Left lobe of liver (tissue), 2 donors: ENCODE measurements at regions not wholly inside any gene's neighbourhood (a gene's known extent, or its start where the extent isn't known, plus 50 kb on each side); places are given as distances from the start of the nearest gene placed in this dataset.
"Not testable (repeated sequence)": the region's sequence is repeated elsewhere in the genome, so short reads cannot be mapped to it uniquely, and the experiment has no call there.

Experiments
- ATAC-seq: fragments of 200-7000 bp; cut with Tn5 transposase; one replicate; pipeline ENCODE4 v1.9.1; 2020; ENCODE audit warnings: mild to moderate bottlenecking, moderate library complexity
- DNase-seq: peaks from one replicate; pipeline ENCODE4 v3.0.0-alpha.2; 2020; ENCODE audit warnings: low spot score
- donor health status: DM: no; HTN: no; CAD: no; lungs with moderate emphysema.
- donor health status: DM: no; HTN: yes; CAD: no.

GRCh38 chr5:66411701-66412100 is 184.5 kb upstream of the MAST4 start:
- peak; percentile 50 for ATAC-seq

DNA sequence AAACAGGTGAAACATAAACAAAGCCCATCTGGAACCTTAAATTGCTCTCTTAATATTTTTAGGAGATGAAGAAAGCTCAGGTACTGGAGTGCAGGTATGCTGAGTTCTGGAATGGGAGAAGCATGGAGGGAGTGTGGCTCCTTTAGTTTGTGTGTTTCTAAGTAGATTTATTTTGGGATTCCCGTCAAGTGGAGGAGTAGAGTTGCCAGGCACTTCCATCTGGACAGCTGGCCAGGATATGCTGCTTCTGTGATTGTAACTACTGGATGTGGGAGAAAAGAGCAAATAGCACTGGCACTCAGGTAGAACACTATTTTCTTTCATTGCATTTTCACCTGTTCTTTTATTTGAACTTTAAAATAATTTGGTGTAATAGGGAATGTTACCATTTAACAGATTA is 182.3 kb upstream of the MAST4 start:
- ATAC-seq, result no peak
- no peak for DNase-seq

More at GRCh38 chr5:66411701-66412100, 184.5 kb upstream of the MAST4 start:
- no peak for DNase-seq

- ATAC-seq, result no peak
- no peak for DNase-seq
Observed at GRCh38 chr5:66415208-66415607, 181.0 kb upstream of the MAST4 start.

DNA sequence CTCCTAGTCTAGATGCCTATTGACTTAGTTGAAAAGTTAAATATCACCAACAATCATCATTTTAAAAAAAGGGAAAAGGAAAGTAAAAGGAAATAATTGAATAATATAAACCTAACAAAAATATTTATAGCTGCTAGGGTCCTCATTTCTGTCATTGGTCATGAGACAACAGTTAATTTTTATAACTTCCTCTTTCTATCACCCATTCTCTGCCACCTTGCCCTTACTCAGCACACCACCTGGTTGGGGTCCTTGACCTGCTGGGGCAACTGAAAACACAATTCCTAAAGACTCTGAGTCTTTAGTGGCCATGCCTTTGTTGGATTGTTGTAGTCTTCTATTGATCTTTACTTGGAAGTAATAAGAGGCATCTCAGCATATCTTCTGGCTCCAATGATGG is 179.5 kb upstream of the MAST4 start:
- DNase-seq (no peak), ATAC-seq (no peak)

DNA sequence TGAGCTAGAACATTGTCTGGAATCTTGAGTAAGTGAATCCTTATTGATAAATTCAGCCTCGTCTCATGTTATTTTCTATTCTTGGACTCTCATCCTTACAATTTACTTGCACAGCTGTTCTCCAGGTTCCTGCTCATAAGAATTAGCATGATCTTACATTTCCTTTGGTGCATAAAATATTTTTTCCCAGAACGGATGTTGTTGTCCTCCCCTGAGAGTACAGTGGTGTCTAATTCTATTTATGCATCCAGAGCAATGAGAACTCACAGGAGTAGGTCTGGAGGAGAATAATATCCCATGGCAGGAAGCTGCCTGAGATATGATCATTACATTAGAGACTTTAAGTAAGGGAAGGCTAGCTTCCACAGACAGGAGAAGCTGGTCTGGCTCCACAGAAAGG is 178.4 kb upstream of the MAST4 start:
- DNase-seq, result no peak
- no peak for ATAC-seq

DNA sequence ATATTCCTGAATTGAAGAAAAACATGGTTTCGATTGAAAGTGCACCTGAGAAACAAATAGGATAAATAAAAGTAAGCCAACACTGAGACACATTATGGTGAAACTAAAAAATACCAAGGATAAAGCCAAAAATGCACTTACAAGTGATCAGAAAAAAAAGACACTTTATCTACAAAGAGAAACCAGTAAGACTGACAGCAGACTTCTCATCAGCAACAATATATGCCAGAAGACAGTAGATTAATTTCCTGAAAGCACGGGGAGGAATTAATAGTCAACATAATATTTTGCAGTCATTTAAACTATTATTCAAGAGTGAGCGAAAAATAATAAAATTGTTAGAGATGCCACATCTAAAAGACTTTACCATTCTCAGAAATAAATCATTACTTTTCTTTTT is 172.7 kb upstream of the MAST4 start:
- ATAC-seq (no peak), DNase-seq (no peak)

DNA sequence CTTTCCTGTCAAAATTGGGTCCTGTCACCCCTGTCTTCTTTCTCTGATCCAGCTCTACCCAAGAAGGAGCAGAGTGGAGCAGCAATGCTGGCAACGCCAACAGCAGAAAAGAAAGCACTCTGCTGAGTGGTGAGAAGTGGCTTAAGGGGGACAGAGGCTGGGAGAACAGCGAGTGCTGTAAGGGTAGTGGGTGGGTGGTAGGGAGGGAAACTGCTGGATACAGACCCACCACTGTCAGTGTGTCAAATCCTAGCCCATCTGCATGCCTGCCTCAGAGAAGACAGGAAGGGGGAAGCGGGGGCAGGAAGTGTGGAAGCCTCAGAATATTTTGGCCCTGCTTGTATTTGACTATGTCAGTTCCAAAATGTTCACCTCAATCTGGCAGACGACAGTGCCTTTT is 170.4 kb upstream of the MAST4 start:
- ATAC-seq (no peak), DNase-seq (no peak)

DNA sequence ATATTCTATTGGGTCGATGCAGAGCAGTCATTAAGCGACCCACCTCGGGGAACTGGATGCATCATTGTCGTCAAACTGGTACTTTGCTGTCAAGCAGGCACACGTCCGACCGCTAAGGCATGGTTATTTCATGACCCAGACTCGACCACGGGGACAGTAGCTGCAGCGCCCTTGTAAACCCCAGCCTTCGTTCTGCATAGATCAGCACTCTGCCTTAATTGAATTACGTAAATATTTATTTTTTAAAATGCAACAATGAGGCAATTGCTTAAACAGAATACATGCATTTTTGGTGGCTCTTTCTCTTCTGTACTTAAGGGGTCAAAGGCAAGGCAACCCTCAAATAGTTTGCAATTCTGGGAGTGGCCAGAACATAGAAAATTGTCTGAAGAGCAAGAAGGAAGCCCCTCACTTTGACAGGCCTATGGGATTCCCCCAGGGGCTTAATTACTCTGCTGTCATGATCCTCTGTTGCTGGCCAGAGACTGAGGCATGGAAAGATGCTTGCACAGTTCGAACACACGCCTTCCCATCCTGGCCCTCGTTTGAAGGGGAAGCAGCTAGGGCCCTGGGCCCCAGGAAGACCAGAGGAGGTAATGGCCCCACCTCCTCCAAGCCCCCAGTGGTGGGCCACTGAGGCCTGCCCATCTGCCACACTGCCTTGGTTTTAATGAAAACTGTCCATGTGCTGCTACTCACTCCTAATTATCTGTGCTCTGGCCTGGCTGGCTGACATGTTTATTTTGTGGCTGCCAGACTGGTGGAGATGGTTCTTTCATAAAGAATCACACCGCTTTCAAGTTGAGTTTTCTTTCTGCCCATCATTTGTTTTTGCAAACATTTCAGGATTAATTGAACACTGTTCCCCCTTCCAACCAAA is 169.7 kb upstream of the MAST4 start:
- DNase-seq, result no peak
- ATAC-seq, result no peak

GRCh38 chr5:66427139-66427442 is 169.1 kb upstream of the MAST4 start:
- ATAC-seq, result no peak
- no peak for DNase-seq

GRCh38 chr5:66436721-66437120 is 159.5 kb upstream of the MAST4 start:
- DNase-seq (no peak), ATAC-seq (peak; percentile 33)

- no peak for DNase-seq
- no peak for ATAC-seq
Observed at GRCh38 chr5:66438087-66438486, 158.1 kb upstream of the MAST4 start.

GRCh38 chr5:66438696-66439095 is 157.5 kb upstream of the MAST4 start:
- no peak for DNase-seq
- ATAC-seq, result no peak

DNA sequence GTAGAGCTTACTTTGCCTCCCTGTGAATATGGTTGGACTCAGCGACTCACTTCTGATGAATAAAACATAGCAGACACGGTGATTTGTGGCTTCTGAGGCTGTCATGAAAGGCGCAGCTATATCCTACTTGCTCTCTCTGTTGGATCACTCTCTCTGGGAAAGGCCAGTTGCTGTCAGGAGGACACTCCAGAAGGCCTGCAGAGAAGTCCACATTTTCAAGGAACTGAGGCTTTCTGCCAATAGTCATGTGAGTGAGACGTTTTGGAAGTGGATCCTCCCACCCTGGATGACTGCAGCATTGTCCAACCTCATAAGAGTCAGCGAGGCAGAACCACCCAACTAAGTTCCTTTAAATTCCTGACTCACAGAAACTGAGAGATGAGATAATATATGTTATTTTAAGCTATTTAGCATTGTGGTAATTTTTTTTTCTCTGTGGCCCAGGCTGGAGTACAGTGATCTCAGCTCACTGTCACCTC is 156.0 kb upstream of the MAST4 start:
- ATAC-seq (peak; percentile 34), DNase-seq (no peak)

GRCh38 chr5:66441351-66441750 is 154.8 kb upstream of the MAST4 start:
- no peak for DNase-seq
- ATAC-seq, result no peak

DNA sequence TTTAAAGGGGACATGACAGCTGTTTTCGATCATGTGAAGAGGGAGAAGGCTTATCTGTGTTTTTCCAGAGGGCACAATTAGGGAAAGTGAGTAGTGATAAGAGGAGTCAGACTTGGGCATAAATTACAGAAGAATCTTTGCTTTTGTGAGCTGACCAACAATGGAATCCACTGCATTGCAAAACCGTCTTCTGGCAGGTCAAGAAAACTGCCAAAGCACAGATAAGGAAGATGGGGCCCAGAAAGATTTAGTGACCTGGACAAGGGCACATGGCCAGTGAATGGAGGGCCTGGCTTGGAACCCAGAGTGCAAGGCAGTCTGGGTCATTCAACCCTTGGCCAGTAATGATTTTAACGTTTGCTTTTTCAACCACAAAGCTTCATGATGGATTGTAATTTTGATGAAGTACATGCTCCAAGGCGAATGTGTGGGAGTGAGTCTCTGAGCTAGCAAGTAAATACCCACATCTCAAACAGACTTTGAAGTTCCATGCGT is 153.2 kb upstream of the MAST4 start:
- DNase-seq (peak; percentile 56), ATAC-seq (peak; percentile 85)

DNA sequence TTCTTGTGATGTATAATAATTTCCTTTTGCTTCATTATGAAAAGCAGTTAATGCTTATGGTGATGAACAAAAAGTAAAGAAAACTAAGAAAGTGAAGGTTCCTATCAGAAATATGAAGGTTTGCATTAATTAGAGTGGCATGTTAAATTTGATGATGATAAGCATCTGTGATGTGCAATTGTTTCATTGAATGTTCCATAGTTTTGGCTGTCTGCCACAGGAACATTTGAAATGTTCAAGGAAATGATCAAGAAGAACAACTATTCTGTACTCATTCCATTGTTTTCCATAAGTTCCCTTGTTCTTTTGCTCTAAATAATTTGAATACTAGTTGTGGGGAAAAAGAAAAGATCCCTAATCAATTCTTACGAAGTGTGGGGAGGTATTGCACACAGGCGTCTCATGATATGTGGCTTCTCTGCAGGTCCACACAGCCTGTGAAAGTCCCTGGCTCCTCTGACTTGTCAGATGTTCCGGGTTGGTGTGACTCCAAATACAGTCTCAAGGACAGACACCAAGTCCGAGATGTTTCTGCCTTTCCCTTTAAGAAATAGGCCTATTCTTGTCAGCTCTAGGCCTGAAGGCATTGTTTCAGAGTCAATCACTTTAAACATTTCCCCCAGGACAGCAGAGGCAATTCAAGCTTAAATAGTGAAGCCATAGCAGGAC is 152.6 kb upstream of the MAST4 start:
- ATAC-seq (no peak), DNase-seq (no peak)

DNA sequence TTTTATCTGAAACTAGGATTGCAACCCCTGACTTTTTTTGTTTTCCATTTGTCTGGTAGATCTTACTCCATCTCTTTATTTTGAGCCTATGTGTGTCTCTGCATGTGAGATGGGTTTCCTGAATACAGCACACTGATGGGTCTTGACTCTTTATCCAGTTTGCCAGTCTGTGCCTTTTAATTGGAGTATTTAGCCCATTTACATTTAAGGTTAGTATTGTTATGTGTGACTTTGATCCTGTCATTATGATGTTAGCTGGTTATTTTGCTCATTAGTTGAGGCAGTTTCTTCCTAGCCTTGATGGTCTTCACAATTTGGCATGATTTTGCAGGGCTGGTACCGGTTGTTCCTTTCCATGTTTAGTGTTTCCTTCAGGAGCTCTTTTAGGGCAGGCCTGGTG is 148.1 kb upstream of the MAST4 start:
- ATAC-seq, DNase-seq: not testable (repeated sequence)

DNA sequence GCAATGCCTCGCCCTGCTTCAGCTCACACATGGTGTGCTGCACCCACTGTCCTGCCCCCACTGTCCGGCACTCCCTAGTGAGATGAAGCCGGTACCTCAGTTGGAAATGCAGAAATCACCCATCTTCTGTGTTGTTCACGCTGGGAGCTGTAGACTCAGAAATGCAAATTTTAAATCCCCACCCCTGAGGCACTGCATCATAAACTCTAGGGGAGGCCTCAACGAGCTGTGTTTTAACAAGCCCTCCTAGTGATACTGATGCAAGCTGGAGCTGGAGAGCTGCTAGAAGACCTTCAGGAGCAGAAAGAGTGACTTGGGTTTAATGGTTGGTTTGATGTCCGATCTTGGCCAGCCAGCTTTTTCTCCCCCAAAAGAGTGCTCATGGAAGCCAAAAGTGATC is 146.0 kb upstream of the MAST4 start:
- no peak for DNase-seq
- no peak for ATAC-seq

DNA sequence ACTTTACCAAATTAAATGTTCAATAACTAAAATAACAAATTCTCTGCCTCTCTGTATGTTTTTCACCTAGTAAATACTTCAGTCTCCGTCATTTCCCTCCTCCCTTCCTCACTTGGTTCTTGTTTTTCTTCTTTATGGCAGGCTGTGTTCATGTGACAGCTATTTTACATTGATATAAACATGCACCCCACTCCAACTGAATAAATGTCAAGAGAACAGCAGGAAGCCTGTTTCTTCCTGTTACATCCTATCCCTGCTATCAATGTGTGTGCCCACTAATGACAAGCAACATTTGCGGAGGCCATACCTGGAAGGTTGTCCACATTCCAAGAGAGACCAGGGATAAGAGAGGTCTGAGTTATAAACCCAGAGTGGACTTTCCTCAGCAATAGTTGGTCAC is 145.2 kb upstream of the MAST4 start:
- ATAC-seq (no peak), DNase-seq (no peak)

GRCh38 chr5:66452109-66452508 is 144.1 kb upstream of the MAST4 start:
- ATAC-seq (no peak), DNase-seq (no peak)

GRCh38 chr5:66454186-66455078 is 141.8 kb upstream of the MAST4 start:
- DNase-seq, result no peak
- ATAC-seq, result no peak
